ENCODE measurements at regions not wholly inside any gene's neighbourhood (a gene's known extent, or its start where the extent isn't known, plus 50 kb on each side); places are given as distances from the start of the nearest gene placed in this dataset.

- TF ChIP-seq ZNF274 (IDR thresholded peaks at IDR 0.05; ENCODE audit: low read depth, low read length) (no peak), SUZ12 (IDR thresholded peaks at IDR 0.05; ENCODE audit: extremely low read depth, insufficient read depth, insufficient read length) (no peak), YY1 (IDR thresholded peaks at IDR 0.05; ENCODE audit: insufficient read depth, insufficient read length) (no peak)
Observed at GRCh38 chr9:28662675-28663074, 1089.4 kb upstream of the C9orf72 start.

Measured in NT2/D1 (cell line).